ENCODE measurements at regions not wholly inside any gene's neighbourhood (a gene's known extent, or its start where the extent isn't known, plus 50 kb on each side); places are given as distances from the start of the nearest gene placed in this dataset.

- TF ChIP-seq, protein P1, sequence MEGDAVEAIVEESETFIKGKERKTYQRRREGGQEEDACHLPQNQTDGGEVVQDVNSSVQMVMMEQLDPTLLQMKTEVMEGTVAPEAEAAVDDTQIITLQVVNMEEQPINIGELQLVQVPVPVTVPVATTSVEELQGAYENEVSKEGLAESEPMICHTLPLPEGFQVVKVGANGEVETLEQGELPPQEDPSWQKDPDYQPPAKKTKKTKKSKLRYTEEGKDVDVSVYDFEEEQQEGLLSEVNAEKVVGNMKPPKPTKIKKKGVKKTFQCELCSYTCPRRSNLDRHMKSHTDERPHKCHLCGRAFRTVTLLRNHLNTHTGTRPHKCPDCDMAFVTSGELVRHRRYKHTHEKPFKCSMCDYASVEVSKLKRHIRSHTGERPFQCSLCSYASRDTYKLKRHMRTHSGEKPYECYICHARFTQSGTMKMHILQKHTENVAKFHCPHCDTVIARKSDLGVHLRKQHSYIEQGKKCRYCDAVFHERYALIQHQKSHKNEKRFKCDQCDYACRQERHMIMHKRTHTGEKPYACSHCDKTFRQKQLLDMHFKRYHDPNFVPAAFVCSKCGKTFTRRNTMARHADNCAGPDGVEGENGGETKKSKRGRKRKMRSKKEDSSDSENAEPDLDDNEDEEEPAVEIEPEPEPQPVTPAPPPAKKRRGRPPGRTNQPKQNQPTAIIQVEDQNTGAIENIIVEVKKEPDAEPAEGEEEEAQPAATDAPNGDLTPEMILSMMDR (IDR thresholded peaks at IDR 0.05) = no peak
- no peaks in the 10 kb centered on the region for H3K4me1 ChIP-seq (ENCODE audit: control insufficient read depth in 1 of 2, low read depth in 2 of 2)
- ATAC-seq (ENCODE audit: insufficient number of reproducible peaks, low FRiP score, low read depth) = no peak
Measured at GRCh38 chr11:71125150-71125549, 127.2 kb downstream of the SHANK2 start.

GRCh38 chr11:71124127-71124526 lies 128.2 kb downstream of the SHANK2 start:
- no peaks in the 10 kb centered on the region for H3K27me3 ChIP-seq (replicated peaks; ENCODE audit: insufficient read depth)
- H3K9me3 ChIP-seq = no peaks in the 10 kb centered on the region
- TF ChIP-seq, protein P1 (IDR thresholded peaks at IDR 0.05) = no peak
- no peak overlapping the region for H3K4me3 ChIP-seq
- H3K27ac ChIP-seq = no peak overlapping the region
- ATAC-seq (ENCODE audit: insufficient number of reproducible peaks, low FRiP score, low read depth) = no peak
- H3K4me1 ChIP-seq (ENCODE audit: control insufficient read depth in 1 of 2, low read depth in 2 of 2) = no peaks in the 10 kb centered on the region
- no peaks in the 10 kb centered on the region for H3K36me3 ChIP-seq
- DNase-seq (ENCODE audit: low spot score) = no peak

More at GRCh38 chr11:71125150-71125549, 127.2 kb downstream of the SHANK2 start:
- DNase-seq (ENCODE audit: low spot score) = no peak
- H3K36me3 ChIP-seq = no peaks in the 10 kb centered on the region
- H3K27me3 ChIP-seq (replicated peaks; ENCODE audit: insufficient read depth) = no peaks in the 10 kb centered on the region
- no peak overlapping the region for H3K4me3 ChIP-seq
- no peak overlapping the region for H3K27ac ChIP-seq
- H3K9me3 ChIP-seq = no peaks in the 10 kb centered on the region

- no peaks in the 10 kb centered on the region for H3K9me3 ChIP-seq
- H3K4me1 ChIP-seq (ENCODE audit: control insufficient read depth in 1 of 2, low read depth in 2 of 2) = no peaks in the 10 kb centered on the region
- ATAC-seq (ENCODE audit: insufficient number of reproducible peaks, low FRiP score, low read depth) (no peak), DNase-seq (ENCODE audit: low spot score) (no peak)
- H3K36me3 ChIP-seq = no peaks in the 10 kb centered on the region
- TF ChIP-seq, protein P1 (IDR thresholded peaks at IDR 0.05) = no peak
- no peak overlapping the region for H3K4me3 ChIP-seq
- no peak overlapping the region for H3K27ac ChIP-seq
- H3K27me3 ChIP-seq (replicated peaks; ENCODE audit: insufficient read depth) = no peaks in the 10 kb centered on the region
Measured at GRCh38 chr11:71120471-71120896, 131.9 kb downstream of the SHANK2 start.

DNA sequence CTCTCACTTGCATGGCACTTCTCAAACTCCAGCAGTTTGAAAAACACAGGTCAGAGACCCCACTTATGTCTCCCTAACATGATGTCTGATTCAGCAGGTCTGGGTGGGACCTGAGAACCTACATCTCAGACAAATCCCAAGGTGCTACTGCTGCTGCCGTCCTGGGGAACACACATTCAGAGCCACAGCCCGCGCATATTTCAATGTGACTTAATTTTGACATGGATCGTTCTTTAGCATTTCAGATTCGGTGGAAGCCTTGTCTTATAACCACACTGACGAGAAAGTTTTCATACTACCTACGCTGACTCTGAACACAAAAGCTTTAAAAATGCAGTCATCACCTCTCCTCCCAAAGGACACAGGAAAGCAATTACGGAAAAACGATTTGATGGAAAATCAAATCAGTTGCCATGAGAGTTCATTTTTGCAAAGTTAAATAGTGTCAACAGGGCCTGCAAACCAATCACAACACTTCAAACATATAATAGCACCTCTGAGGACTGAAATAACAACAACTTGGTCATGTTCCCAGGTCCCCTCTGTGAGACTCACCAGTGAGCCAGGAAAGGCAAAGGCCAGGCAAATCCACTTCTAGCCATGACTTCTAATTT lies 132.6 kb downstream of the SHANK2 start:
- Histone ChIP-seq H3K4me1 (ENCODE audit: control insufficient read depth in 1 of 2, low read depth in 2 of 2) (no peaks in the 10 kb centered on the region), H3K27me3 (replicated peaks; ENCODE audit: insufficient read depth) (no peaks in the 10 kb centered on the region), H3K9me3 (no peaks in the 10 kb centered on the region), H3K27ac (no peak overlapping the region), H3K4me3 (no peak overlapping the region), H3K36me3 (no peaks in the 10 kb centered on the region)
- TF ChIP-seq, protein P1 (IDR thresholded peaks at IDR 0.05) = no peak
- ATAC-seq (ENCODE audit: insufficient number of reproducible peaks, low FRiP score, low read depth) (no peak), DNase-seq (ENCODE audit: low spot score) (no peak)

- H3K9me3 ChIP-seq = no peaks in the 10 kb centered on the region
- no peak for ATAC-seq (ENCODE audit: insufficient number of reproducible peaks, low FRiP score, low read depth)
Measured at GRCh38 chr11:71118671-71119250, 133.6 kb downstream of the SHANK2 start.

More at GRCh38 chr11:71118671-71119250, 133.6 kb downstream of the SHANK2 start:
- Histone ChIP-seq H3K27ac (no peak overlapping the region), H3K27me3 (replicated peaks; ENCODE audit: insufficient read depth) (no peaks in the 10 kb centered on the region), H3K4me3 (no peak overlapping the region), H3K4me1 (ENCODE audit: control insufficient read depth in 1 of 2, low read depth in 2 of 2) (no peaks in the 10 kb centered on the region), H3K36me3 (no peaks in the 10 kb centered on the region)
- TF ChIP-seq, protein P1 (IDR thresholded peaks at IDR 0.05) = no peak
- no peak for DNase-seq (ENCODE audit: low spot score)
